GM19025 (cell line): ENCODE measurements at regions not wholly inside any gene's neighbourhood (a gene's known extent, or its start where the extent isn't known, plus 50 kb on each side); places are given as distances from the start of the nearest gene placed in this dataset.
"Not testable (repeated sequence)": the region's sequence is repeated elsewhere in the genome, so short reads cannot be mapped to it uniquely, and the experiment has no call there.

Experiments used
- ATAC-seq: cut with Tn5 transposase; IDR thresholded peaks from one replicate; pipeline ENCODE4 v1.9.1; 2021; ENCODE audit warnings: mild to moderate bottlenecking, low read depth, moderate library complexity; ENCODE audit not compliant: unreplicated experiment

DNA sequence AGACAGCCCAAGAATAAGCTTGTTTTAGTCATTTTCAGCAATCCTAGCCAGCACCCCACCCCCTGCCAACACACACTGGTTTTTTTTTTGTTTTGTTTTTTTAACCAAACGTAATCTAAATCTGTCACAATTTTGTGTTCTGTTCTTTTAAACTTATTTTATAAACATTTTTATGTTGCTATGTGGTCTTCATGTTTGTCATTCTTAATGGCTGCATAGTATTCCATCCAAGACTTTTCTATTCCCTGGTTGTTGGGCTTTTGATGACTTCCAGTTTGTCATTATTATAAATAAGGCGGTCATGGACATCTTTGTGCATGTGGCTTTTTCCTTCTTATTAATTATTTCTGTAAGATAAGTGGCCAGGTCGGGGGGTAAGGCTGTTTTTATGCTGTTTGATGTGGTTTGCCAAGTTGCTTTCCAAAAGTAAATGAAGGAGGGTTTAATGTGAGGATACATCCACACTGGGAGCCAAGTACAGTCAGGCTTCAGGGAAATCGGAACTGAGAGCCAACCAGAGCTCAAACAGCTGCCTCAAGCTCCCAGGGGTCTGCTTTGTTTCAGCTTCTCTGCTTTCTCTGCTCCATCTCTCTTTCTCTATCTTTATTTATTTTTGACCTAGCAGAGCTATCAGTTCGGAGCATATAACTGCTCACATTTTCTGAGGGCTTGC lies 125.8 kb downstream of the VEGFA start:
- ATAC-seq, result no peak

DNA sequence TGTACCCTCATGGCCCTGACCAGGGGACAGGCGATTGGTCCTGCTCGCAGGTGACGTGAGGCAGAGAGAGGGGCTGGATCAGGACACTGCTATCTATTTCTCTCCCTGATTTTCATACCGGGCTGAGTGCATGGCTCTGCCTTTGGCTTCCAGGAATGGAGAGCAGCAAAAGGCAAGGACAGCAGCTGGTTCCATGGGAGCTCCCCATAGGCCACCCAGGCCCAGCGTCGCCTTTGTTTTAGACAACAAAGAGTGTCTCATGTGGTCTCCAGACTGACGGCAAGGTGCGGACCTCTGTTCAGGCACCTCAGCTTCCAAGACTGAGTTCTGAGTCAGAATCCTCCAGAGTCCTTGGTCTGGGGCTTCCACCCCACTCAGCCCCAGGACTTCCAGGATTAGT lies 123.1 kb downstream of the VEGFA start:
- no peak for ATAC-seq

DNA sequence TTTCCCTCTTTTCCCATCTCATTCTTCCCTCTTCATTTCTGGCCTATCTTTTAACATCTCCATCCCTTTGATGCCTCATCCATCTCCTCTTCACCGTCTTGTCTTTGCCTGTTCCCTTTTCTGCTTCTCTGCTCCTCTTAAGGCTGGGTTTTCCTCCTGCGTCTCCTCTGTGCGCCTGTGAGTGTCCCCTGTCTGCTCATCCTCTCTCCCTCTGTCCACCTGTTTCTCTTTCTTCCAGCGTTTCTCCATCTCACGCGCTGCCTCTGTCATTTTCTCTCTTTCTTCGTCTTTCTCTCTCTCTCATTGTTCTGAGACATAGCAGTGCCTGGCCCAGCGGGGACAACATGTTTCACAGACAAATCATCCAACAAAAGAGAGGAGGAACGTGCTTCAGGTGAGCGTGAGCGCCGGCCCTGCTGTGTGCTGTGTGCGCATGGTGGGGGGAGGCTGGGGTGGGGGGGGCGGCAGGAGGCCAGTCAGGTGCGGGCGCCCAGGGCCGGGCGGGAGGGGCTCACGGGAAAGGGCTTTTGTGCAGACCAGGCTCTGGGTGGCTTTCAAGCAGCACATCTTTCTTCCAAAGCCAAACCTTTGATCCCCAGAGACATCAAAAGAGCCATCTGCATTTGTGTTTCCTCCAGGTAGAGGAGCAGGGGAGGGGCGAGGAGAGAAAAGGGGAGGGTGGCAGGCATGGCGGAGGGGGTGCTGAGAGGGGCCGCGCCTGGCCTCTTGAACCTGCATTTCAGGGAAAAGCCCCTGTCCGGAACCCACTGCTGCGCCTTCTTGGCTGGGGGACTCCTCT lies 121.3 kb downstream of the VEGFA start:
- ATAC-seq, result no peak

DNA sequence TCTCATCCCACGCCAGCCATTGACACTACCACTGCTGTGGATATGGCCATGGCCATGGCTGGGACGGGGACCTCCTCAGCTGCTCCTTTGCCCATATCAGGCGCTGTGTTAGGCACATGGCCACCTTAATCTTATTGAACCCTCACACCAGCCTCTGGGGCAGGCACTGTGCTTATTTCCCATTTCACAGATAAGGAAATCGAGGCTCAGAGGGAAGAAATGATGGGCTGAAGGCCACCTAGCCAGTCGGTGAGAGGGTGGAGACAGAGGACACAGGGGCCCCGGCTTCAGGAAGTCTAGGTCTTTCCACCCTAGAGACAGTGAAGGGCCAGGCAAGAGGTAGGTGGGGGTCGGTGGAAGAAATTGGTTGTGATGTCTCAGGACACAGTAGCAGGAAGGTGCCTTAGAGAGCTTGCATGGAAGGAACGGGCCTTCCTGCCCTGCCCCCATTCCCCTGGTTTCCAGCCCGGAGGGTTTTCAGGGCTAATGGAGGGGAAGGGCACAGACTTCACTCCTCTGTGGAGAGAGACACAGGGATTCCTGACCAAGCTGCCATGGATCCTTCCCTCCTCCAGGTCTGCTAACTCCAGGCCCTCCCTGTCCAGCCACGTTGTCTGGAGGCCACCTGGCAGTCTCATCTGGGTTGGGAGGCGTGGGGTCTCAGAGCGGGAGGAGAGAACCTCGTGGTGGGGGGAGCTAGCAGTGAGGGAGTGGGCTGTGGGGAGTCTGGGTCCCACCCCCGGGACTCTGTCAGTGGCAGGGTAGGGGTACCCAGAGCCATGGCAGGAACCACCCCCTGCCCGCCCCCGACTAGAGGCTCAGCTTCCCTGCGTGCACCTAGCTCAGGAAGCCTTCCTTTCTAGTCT lies 120.4 kb downstream of the VEGFA start:
- ATAC-seq, result no peak

DNA sequence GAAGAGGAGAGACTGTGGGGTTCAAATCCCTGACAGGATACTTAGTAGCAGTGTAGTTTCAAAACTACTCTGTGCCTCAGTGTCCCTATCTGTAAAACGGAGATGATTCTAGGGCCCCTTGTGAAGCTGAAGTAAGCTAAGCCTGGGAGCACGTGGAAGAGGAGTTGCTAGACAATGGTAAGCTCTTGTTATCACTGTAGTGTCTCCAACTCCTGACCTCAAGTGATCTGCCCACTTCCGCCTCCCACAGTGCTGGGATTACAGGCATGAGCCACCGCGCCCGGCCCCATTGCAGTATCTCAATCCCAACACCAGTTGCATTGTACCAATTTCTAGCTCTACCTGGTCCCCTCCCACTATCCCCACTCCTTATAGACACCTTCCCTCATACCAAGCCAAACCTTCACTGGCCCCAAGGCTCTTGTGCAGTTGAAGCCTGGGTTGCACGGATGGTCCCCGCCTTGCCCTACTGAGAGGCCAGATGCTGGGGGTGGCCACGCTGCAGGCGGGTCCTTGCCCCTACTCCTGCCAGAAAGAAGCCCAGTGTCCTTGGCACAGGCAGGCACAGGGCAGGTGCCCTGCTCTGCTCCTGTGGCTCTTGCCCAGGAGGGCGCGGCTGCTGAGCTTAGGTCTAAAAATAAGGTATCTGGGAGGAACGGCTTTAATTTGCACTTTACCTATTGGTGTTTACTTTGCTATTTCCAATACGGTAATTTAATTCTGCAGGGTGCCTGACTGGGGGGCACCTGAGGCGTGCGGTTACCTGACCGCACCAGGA lies 118.1 kb downstream of the VEGFA start:
- ATAC-seq, result no peak

DNA sequence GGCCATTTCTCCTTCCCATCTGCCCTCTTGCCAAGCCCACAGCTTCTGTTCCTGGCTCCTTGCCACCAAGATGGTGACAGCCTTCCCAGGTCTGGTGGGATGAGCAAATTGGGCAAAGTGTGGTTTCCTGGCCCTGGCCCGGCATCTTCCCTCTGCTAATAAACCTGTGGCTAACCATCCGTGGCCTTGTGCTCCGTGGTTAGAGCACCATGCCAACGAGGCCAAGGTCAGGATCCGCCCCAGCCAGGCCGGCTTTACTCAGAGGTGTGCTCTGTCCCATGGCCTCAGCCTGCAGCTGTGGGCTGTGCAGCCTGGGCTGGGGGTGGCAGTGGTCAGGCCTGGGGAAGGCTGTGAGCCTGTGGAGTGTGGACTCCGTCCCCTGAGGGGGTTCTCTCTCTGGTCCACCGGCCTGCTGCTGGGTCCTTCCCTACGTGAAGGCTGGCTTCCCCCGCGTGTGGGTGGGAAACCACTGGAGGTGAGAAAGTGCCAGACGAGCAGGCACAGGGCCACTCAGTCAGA lies 117.4 kb downstream of the VEGFA start:
- no peak for ATAC-seq

DNA sequence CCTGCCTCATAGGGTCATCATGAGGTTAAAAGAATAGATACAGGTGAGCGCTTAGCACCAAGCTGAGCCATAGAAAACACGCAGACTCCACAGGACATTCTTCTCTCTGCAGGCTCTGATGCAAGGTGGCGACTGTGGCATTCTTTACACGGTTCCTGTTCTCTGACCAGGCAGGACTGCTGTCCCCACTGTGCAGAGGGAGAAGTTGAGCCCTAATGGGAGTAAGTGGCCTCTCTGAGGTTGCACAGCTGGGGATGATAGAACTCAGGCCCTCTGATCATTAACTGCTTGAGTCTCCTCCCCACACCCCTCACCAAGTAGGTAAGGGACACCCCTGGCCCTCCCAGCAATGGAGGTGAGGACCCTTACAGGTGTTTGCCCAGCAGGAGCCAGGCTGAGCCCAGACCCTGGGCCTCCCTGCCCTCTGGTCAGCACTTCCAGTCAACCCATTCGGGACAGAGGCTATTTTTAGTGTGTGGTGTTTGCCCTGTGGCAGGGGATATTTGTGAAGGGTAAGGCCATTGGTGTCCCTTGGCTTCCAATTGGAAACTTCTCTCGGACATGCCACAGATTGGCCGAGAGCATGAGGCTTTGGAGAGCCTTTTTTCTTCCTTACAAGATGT lies 116.8 kb downstream of the VEGFA start:
- ATAC-seq, result no peak

DNA sequence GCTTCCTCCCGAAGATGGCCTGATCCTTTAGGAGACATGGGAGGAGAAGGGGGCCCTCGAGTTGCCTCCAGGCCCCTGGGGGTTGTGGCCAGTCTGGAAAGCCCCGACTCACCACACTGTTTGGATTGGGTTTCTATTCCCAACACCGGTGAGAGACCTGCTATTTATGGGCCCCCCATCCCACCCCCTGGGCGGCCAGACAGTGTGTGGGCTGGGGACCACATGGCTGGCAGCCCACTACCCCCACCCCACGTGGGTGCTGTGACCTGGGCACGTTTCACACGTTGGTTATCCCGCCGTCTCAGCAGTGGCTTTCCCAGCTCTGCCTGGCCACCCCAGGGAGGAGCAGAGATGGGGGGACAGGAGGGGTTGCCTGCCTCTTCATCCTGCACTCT lies 116.1 kb downstream of the VEGFA start:
- no peak for ATAC-seq

DNA sequence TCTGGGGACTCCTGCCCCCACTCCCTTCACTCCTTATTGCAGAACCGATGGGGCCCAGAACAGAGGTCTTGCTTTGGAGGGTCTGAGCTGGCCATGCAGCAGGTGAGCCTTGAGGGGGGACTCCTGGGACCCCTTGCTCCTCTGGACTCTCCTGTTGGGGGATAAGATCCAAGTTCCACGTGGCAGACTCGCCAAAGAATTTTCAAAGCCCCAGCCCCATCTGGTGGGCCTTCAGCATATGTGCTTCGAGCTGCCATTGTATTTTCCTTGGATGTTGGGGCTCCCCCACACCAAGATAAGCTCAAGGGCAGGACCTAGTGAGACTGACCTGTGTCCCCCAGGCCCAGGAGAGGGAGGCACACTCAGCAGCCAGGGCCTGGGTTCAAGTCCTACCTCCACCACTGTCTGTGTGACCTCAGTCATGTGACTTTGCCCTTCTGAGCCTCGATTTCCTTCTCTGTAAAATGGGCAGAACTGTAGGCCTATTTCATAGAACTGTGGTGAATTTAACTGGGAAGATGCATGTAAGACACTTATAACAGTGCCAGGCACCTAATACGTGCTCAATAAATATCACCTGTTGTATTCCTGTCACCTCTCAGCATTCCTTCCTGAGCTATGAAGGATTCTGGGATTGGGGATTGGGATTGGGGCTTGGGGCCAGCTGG lies 115.5 kb downstream of the VEGFA start:
- ATAC-seq, result no peak

DNA sequence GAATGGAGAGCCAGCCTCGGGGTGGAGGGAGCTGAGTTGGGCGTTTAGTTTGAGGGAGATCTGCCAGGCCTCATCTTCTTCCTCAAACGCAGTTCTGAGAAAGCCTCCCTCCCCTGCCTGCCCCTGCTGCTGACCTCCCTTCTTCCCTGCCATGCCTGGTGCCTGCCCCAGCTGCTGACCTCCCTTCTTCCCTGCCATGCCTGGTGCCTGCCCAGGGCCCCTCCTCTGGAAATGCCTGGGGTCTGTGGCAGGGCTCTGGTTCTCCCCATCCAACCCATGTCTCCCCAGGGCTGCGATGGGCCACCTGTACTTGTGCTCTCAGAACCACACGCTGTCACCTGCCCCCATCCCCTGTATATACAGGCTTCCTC lies 114.6 kb downstream of the VEGFA start:
- no peak for ATAC-seq

DNA sequence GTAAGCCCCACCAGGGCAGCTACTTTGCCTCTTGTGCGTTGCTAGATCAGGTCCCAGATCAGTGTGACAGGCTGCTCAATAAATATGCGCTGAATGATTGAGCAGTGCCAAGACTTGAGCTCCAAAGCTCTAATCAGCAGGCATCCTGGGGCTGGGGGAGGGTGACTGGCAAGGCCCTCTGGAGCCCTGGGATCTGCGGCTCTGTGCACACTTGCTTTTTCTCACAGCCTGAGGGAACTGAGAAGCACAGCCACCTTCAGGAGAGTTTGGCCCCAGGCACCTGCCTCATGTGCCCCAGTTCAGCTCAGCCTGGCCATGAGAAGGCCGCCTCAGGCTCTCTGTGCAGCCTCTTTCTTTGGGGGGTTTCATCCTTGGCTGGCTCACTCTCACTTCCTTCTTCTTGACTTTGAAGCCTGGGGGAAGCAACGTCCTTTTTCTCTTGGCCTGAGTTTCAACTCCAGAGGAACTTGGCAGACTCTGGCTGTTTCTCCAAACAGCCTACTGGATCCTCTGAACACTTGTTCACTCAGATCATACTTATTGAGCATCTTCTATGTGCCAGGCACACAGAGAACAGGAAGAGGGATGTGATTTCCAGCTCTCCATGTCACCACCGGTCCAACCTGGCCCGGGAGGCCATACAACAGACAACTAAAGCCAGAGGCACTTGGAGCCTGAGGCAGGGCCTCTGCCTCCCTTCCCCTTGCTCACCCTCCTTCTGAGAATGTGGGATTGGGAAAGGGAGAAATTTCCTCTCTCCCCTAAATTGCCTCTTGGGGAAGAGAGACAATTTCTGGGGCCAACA lies 114.0 kb downstream of the VEGFA start:
- no peak for ATAC-seq

DNA sequence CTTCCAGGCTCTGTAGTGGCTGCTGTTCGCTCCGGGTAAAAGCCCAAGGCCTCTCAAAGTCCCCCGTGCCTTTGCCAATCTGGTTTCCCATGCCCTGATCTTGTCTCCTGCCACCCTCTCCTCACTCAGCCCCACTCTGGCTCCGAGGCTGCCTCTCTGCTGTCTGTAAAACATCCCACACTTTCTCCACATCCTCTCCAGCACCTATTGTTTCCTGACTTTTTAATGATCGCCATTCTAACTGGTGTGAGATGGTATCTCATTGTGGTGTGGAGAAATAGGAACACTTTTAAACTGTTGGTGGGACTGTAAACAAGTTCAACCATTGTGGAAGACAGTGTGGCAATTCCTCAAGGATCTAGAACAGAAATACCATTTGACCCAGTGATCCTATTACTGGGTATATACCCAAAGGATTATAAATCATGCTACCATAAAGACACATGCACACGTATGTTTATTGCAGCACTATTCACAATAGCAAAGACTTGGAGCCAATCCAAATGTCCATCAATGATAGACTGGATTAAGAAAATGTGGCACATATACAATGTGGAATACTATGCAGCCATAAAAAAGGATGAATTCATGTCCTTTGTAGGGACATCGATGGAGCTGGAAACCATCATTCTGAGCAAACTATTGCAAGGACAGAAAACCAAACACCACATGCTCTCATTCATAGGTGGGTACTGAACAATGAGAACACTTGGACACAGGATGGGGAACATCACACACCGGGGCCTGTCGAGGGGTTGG lies 112.9 kb downstream of the VEGFA start:
- not testable (repeated sequence) for ATAC-seq

DNA sequence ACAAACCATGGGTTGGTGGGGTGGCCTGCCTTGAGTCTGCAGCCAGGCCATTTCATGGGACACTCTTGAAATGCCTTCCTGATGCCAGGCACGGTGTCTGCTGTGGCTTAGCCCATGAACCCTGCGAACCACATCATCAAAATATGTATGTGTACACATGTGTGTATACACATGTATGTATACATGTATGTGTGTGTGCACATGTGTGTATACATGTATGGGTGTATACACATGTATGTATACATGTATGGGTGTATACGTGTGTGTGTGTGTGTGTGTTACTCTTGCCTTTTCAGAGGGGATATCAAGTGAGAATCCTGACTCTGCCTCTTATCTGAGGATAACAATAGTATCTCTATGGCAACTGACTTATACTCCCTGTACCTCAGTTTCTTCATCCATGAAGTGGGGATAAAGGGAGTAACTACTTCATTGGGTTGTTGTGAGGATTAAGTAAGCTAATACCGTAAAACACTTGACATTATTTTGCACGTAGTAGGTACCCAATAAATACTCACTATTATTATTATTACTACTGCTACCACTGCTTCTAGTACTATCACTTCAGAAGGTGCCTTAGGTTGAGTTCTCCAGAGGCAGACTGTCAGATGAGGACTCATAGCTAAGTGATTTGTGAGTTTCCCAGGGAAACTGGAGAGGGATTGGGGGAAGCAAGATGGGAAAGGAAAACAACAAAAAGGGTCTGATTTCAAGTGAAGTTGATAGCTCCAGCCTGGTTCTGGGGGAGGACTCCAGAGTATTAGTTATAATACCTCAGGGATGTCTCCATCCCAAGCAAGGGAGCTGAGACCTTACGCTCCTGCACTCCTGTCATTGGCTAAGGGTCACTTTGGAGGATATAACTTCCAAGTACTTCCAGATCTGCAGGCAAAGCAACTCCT lies 110.5 kb downstream of the VEGFA start:
- no peak for ATAC-seq

DNA sequence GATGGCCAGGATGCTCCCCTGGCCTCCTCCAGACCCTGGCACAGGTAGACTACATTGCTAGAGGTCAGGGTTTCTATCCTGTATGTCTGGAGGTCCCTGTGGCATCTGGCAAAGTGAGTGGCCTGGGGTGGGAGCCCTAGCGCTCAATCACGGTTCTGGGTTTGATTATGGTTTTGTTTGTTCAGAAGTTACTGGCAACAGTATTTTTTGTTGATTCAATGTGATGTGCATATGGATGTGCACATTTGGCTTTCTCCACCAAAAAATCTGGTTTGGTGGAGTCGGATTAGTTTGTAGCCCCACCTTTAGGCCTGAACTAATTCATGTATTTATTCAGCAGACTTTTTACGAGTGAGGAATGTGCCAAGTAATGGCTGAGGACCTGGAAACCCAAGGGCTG lies 109.7 kb downstream of the VEGFA start:
- ATAC-seq, result no peak

DNA sequence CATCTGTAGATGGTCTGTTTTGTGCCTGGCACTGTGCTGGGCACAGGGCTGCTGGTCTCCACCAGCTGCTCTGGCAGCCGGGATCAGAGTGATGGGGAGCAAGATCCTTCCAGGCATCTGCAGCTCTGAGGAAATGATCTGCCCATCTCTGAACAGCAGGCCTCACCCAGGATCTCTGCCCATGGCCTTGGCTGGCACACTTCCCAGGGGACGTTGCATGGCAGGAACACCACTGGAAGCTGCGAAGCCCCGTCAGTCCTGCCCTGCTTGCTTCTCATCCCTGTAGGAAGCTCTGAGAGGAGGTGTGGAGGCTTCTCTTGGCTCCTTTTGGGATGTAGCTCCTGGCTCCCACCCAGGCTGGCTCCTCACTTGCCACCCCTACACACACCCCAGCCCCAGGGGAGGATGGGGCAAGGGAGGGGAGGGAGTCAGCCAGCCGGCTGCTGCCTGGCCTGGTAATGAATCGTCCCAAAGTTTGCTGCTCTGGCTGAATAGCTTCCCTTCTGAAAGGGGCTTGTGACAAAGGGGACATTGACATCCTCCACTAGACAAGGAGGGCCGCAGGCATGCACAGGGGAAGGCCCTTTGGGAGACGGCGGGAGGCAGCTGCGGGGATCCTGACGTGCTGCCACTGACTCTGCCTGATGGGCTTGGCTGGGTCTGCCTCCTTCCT lies 108.9 kb downstream of the VEGFA start:
- ATAC-seq, result no peak

DNA sequence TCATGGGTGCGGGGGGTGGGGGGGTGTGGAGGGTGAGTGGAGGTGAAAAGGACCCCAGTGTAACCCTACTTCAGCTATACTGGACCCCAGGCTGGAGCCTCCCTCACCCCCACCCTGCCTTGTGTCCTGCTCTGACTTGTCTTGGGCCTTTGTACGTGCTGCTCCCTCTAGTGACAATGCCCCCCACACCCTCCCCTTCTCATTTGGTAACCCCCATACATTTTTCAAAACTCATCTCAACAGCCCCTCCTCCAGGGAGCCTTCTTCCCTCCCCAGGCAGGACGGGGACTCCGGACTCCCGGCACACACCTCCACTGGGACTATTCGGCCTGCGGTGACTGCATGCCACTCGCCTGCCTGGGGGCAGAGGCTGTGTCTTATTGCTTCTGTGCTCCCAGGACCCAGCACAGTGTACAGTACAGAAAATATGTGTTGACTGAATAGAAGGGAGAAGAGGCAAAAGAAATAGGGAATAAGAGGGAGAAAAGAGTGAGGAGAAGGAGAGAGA lies 108.2 kb downstream of the VEGFA start:
- no peak for ATAC-seq
